G401.6 (cell line): ENCODE measurements at regions not wholly inside any gene's neighbourhood (a gene's known extent, or its start where the extent isn't known, plus 50 kb on each side); places are given as distances from the start of the nearest gene placed in this dataset.

Experiments
- FAIRE-seq: peaks from 2 replicates; lab custom pipeline; 2012; peaks lifted over from hg19 to GRCh38; lab: Jason Lieb, UNC

DNA sequence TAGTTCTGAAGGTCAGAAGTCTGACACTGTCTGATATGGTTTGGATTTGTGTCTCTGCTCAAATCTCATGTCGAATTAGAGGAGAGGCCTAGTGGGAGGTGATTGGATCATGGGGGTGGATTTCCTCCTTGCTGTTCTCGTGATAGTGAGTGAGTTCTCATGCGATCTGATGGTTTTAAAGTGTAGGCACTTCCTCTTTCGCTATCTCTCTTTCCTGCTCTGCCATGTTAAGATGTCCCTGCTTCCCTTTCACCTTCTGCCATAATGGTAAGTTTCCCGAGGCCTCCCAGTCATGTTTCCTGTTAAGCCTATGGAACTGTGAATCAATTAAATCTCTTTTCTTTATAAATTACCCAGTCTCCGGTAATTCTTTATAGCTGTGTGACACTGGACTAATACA is 84.1 kb upstream of the TMTC1 start:
- no peak for FAIRE-seq

DNA sequence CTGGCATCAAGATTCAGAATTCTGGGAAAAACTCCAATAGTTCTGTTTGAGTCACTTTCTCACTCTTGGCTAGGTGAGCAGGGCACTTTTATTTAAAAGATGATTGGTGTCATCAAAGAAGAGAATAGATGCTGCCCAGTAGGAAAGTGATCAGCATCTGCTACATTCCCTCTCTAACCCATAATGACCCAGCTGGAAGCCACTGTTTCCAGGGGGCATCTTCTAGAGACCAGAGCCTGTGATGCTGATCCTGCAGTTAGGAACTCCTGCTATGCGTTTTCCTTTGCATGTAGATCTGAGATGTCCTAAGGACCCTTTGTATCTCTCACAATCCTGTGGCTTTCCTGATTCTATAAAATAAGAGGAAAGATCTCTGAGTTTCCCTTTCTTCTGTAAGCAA is 79.9 kb upstream of the TMTC1 start:
- FAIRE-seq = no peak

DNA sequence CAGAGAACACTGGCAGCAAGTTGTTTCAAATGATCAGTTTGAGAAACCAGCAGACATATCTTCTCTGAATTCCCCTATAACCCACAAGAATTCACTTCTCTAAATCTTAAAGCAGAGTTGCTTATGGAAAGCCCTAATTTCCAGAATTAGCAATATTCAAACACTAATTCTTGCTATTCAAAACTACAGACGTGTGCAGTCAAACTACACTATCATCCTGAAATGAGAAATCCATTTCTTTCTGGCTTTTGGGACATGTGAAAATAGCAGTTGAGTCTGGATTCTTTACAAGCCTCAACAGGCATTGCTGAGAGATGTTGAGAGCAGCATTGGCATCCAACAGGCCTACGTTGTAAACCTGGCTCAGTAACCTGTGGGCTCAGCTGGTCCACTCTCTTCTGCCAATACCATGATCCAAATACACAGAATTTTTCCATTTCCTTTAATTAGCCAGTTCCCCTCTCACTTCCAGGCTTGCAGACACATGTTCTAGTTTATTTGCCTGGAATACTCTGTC is 74.6 kb upstream of the TMTC1 start:
- FAIRE-seq = no peak

DNA sequence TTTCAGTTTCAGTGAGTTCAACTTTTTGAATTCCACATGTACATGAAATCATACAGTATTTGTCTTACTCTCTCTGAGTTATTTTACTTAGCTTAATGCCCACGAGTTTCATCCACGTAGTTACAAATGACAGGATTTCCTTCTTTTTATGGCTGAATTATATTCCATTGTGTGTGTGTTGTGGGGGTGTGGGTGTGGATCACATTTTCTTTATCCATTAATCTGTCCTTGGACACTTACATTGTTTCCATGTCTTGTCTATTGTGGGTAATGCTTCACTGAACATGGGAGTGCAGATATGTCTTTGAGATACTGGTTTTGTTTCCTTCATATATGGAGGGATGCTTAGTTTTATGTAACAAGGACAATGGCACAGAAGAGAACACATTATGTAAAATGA is 63.5 kb upstream of the TMTC1 start:
- no peak for FAIRE-seq

DNA sequence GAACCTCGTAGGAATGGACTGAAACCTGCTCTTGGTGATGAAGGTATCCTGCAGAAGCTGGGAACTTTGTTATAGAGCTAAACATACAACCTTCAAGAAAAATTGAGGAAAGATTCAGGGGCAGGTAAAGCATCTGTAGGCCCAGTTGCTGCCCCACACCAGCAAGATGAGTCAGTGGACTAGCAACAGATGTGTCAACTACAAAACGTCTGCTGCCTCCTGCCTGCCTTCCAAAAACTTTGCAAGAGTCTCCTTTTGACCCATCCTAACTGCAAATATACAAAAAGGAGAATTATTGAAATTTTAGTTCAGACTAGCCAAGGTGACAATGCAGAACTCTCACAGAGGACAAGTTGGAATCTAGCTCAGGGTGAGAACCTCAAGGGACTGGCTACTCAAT is 60.9 kb upstream of the TMTC1 start:
- FAIRE-seq = no peak

DNA sequence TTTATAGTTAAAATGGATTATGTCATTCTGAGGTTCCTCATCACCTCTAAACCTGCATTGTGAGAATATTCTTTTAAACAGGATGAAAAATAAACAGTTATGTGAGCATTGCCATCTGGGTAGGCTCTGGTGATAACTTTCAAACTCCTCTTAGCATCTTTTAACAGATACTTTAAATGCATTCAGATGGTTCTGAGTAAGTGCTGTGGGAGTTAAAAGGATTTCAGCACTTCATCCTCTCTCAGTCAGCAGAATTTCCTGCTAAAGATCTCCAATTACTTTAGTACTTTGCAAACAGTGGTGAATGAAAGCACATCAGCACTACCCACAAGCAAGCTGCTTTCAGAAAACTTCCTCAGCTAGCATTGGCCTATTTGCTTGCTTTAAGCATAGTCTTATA is 59.3 kb upstream of the TMTC1 start:
- FAIRE-seq = no peak

DNA sequence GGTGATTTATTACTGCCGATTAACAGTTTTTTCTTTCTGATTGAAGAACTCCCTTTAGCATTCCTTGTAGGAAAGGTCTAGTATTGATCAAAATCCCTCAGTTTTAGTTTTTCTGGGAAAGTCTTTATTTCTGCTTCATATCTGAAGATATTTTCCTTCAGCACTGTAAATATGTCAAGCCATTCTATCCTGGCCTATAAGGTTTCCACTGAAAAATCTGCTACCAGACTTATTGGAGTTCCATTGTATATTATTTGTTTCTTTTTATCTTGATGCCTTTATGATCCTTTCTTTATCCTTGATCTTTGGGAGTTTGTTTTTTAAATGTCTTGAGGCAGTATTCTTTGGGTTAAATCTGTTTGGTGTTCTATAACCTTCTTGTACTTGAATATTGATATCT is 55.0 kb upstream of the TMTC1 start:
- no peak for FAIRE-seq
